ENCODE measurements at regions not wholly inside any gene's neighbourhood (a gene's known extent, or its start where the extent isn't known, plus 50 kb on each side); places are given as distances from the start of the nearest gene placed in this dataset.

DNA sequence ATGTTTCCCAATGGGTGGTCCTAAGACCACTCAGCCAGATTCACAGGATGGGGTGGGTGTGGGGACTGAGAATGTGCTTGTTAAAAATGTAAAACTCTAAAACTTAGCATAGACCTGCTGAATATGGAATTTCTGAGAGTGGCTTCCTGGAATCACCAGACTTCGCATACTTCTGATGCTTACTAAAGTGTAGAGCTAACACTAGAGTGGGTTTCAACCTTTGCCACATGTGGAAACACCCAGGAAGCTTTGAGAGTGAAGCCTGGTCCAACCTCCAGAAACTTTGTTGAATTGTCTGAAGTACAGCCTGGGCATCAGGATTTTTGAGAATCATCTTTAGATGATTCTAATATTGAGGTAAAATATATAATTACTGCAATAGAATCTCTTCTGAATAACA is 167.8 kb upstream of the EDNRA start:
- no peak for DNase-seq (ENCODE audit: low read depth)

DNA sequence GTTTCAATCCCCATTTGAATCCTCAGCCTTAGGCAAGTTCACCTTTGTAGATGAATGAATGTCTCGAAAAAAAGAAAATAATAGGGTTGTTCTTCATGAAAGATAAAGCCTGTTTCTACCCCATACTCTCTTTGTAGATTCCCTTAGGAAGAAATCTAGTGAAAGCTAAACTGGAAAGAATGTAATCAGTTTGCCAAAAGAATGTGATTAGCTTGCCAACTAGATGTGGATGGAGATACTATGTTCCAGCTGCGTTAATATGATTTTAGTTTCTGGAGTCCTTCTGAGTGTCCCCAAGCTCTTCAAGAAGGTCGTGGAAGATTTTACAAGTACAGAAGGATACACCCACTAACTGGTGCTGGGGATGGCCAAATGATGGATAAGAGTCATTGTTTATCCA is 162.3 kb upstream of the EDNRA start:
- peak; percentile 47 for DNase-seq (ENCODE audit: low read depth)

DNA sequence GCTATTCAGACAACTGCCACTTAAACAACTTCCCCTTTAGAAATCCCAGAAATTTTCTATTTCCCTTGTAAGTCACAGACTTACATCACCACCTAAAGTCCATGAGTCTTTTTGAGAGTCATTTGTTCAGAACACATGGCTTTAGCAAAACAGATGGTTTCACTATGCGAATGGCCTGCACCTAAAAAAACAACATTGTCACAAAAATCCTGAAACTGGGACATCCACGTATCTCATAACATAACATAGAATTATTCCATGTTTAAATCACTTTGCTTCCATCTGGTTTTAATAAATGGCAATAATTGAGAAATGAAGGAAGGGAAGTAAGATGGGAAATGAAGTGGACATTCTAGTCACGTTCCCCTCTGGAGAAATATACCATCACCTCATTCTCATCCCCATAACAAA is 155.3 kb upstream of the EDNRA start:
- DNase-seq (ENCODE audit: low read depth): peak; percentile 90

DNA sequence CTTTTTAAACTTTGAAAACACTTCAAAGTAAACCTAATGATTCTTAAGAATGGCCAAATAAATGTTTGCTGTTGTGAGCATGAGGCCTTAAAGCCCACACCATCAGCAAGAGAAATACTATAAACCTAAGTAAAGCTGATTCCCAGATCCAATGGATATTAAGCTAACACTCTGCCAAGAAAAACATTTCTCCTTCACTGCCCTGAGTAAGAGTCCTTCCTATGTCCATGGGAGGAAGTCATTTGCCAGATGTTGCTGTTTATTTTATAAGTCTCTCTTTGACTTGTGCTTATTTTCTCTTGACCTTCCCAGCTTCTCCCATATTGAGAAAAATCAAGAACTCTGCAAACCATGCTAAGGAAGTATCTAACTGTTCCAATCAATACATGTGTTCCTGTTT is 154.3 kb upstream of the EDNRA start:
- peak; percentile 57 for DNase-seq (ENCODE audit: low read depth)

DNA sequence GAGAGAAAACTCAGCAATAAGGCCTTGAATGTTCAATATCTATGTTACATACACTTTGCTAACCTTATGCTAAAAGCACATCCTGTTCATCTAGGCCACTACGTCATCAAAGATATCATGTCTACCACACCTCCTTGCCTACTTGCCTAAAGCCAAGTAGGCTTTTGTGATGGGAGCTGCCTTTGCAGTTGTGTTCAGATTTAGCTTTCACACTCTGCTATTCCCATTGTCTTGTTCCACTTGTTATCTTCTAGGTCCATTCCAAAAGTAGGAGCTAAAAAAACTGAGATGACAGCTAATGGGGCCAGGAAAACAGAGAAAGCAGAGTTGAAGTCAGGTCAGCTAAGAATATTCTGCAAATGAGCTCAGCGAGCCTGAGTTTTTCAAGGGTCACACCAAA is 153.6 kb upstream of the EDNRA start:
- no peak for DNase-seq (ENCODE audit: low read depth)

DNA sequence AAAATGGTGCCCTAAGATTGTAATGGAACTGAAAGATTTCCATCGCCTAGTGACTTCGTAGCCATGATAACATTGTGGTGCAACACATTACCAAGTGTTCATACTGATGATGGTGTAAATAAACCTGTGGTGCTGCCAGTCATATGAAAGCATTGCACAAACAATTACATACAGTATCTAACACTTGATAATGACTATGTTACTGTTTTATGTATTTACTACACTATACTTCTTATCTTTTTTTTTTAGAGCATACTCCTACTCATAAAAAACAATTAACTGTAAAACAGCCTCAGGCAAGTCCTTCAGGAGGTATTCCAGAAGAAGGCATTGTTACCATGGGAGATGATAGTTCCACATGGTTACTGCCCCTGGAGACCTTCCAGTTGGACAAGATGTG is 152.7 kb upstream of the EDNRA start:
- no peak for DNase-seq (ENCODE audit: low read depth)

DNA sequence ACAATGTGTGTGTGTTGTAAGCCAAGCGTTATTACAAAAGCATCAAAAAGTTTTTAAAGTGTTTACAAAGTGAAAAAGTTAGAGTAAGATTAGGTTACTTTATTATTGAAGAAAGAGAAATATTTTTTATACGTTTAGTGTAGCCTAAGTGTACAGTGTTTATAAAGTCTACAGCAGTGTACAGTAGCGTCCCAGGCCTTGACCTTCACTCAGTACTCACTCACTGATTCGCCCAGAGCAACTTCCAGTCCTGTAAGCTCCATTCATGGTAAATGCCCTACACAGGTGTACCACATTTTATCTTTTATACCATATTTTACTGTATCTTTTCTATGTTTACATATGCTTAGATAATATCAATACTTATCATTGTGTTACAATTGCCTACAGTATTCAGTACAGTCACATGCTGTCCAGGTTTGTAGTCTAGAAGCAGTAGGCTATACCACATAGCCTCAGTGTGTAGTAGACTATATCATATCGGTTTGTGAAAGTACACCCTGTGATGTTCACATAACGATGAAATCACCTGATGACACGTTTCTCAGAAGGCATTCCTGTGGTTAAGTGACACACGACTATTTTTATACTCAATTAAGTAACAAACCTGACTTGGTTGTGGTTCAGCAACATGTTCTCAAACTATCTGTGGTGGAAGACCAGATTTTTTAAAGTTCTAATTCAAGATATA is 152.0 kb upstream of the EDNRA start:
- DNase-seq (ENCODE audit: low read depth): no peak

DNA sequence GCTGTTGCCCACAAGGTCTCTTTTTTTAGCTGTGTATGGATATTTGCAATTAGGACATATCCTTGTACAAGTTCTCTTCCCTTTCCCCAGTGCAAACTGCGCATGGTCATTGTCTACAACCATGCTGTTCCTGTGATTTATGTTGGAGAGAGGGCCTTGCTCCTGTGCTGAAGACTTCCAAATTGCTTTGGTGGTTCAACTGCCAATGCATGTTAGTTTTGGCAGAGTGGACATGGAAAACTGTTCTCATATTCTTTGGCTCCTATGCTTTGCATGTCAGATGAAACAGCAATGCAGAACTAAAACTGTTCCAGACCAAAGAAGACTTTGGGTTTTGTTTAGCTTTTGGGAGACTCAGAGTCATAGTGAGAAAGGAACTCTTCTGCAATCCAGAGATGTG is 148.8 kb upstream of the EDNRA start:
- peak; percentile 6 for DNase-seq (ENCODE audit: low read depth)

DNA sequence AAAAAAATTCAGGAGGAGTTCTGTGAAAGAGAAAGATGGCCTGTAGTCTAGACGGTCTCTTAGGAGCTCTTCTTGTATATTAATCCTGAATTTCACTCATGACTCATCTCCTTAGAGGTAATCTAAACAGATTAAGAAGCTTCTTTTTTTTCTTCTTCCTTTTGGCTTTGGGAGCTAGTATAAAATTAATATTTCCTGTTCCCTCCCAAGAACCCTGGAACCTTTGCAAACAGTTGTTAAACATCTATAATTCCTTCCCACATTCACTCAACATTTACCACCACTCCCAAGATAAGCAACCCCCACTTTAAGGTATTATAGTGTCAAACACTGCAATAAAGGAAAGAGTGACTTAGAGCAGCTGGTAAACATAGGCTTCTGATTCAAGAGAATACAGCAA is 146.4 kb upstream of the EDNRA start:
- peak; percentile 36 for DNase-seq (ENCODE audit: low read depth)

DNA sequence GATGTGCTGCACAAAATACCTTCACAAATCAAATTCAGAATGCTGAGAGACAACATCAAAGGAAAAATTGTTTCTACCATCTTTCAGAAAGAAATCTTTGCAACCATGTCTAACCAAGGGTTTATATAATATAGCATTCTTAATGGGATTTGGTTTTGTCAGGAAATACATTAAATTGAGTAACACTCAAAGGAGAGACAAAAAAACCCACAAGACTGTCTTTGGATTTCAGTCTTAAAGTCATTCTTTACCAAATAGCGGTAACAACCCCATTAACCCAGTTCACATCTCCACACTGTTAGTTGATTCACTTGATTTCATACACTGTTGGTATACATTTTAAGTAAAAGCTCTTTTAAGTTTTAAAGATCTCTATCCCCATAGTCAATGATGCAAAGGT is 145.7 kb upstream of the EDNRA start:
- no peak for DNase-seq (ENCODE audit: low read depth)

DNA sequence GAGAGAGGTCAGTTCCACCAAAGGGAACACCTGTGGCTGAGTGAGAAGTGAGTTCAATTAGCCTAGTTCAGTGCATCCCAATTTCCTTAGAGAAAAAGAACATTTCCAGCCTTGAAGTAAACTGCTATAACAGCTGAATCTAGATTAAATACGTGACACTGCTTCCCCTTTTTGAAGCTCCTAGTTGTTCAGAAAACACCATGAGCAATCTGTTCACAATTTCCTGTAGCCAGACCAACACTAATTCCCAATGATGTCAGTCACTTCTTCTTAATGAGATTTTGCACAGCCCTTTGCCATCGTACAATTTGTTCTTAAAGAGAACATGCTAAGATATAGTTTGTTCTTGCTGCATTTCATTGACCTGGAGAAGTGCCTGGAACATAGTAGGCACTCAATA is 144.6 kb upstream of the EDNRA start:
- no peak for DNase-seq (ENCODE audit: low read depth)

DNA sequence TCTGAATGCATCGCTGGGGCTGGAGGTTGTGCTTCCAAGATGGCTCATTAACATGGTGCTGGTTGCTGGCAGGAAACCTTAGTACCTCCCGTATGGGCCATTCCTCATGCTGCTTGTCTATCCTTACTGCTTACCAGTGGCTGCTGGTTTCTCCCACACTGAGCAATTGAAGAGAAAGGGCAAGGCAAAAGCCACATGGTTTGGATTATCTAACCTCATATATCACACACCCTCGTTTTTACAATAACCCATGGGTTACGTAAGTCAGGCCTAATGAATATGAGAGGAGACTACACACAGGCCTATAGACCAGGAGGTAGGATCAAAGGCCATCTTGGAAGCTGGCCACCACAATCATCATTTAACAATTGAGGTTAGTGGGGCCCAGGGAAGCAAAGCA is 141.8 kb upstream of the EDNRA start:
- DNase-seq (ENCODE audit: low read depth): peak; percentile 22

DNA sequence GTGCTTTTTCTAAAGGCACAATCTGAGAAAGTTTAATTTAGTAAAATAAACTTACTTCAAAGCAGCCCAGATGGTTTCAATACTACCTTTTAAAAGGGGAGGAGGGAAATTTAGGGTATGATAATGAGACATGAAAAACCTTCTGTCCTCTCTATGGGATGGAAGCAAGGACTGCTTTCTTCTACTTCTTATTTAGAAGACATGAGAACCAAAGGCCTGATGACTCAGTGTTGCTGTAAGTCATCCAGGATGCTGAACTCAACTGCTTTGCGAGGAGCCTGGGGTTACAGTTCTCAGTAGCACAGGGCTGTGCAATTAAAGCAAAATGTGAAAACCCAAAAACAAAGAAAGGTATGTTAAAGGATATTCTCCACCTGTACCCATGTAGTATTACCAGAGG is 140.8 kb upstream of the EDNRA start:
- DNase-seq (ENCODE audit: low read depth): peak; percentile 70

DNA sequence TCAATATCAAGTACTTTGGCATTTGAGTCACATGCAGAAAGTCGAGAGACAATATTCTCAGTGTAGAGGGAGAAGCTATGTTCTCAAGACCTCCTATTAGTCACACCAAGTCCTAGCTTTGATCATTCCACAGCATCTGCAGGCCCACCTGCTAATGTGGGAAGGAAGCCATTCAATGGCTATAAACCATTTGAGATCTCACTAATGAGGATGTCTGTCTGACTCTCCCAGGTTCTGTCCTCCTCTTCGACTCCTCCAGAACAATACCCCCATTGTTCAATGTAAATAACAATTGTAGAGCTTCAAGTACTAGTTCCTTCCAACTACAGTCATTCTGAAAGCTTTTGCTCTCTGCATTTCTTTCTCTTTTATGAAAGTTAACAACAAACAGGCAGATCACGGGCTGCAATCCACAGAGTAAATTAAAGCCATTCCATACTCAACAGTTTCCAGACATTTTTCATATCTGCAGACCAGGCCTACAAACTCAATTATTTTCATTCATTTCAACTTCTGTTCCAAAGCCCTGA is 140.2 kb upstream of the EDNRA start:
- peak; percentile 22 for DNase-seq (ENCODE audit: low read depth)

DNA sequence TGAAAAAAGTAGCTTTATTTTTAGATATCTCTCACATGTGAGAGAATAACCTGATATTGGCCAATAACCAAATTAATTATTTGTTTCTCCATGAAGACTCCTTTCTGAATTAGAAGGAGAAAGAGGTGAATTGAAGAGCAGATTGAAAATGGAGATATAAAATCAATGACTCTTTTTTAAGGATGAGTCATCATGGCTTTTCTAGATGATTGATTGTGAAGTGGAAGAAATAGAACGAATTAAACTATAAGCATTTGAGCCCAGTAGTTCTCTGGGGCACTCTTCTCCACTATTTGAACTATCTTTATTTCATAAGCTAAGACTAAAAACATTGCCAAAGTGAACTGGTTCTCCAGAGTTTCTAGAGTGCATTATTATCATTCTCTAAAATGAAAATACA is 137.2 kb upstream of the EDNRA start:
- no peak for DNase-seq (ENCODE audit: low read depth)

DNA sequence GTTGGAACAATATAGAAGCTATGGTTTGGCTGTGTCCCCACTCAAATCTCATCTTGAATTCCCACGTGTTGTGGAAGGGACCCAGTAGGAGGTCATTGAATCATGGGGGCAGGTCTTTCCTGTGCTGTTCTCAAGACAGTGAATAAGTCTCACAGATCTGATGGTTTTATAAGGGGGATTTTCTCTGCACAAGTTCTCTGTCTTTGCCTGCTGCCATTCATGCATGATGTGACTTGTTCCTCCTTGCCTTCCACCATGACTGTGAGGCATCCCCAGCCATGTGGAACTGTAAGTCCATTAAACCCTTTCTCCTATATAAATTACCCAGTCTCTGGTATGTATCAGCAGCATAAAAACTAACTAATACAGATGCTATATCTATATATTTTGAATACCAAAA is 135.2 kb upstream of the EDNRA start:
- DNase-seq (ENCODE audit: low read depth): no peak

DNA sequence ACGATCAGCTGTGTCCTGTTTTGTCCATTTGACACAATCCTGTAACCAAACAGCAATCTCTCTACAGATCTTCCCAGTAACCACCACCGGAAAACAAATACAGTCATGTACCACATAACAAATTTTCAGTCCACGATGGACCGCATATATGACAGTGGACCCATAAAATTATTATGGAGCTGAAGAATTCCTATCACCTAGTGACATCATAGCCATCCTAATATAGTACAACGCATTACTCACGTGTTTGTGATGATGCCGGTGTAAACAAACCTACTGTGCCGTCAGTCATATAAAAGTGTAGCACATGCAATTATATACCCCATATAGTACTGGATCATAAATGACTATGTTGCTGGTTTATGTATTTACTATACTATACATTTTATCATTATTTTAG is 133.7 kb upstream of the EDNRA start:
- no peak for DNase-seq (ENCODE audit: low read depth)

DNA sequence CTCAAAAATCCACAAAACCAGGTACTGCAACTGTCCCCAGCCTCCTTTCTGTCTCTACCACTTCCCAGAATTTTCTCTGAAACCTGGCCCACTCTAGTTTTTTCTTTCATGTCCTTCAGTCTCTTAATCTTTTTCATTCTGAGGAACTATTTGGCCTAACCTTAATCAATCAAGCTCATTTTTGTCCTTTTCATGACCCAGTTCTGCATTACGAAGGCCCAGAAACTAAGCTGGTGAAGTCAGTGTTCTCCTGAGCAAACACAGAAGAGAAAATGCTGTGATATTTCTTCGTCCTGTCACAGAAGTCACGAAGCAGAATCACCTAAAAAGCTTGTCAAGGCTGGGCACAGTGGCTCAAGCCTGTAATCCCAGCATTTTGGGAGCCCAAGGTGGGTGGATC is 131.7 kb upstream of the EDNRA start:
- DNase-seq (ENCODE audit: low read depth): no peak

DNA sequence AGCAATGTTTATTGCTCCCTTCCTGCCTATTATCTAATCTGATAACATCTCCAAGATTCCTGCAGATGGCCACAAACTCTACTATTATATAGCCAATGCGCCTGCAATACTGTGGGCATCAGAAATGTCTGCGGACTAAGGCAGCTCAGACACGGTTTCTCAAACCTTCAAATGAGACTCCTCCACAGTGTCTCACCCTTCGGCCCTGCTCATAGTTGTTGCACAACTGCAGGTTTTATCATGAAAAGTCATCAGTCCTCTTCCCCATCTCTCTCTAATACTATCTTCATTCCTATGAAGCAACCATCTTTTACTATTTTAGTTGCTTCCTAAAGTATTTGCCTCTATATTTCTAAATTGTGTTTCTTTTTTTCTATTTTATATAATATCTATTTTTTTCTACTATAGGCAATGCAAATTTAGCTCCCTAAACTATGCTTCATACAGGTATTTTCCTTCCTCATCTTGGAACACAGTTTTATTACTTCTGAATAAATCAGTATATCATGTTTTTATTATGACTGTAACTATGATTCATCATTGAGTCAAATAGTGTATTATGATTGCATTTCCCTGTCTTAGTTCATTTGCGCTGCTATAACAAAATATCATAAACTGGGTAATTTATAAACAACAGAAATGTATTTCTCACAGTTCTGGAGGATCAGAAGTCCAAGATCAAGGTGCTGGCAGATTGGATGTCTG is 129.7 kb upstream of the EDNRA start:
- no peak for DNase-seq (ENCODE audit: low read depth)

DNA sequence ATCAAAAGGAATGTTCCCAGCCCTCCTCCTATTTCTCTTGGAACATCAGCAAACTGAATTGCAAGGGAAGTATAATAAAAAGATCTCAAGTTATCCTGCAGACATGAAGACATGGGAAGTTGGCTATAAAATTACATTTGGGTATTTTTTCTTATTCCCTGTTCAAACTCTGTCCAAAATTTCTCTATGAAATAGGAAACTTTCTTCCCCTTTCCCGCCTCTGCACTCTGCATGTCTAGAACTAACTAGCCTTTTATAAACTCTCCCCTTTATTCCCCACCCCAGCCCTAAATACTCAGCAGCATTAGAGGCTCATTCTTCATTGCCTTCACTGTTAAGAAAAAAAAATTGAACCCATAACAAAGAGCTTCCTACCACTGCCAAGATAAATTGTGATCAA is 126.7 kb upstream of the EDNRA start:
- no peak for DNase-seq (ENCODE audit: low read depth)

DNA sequence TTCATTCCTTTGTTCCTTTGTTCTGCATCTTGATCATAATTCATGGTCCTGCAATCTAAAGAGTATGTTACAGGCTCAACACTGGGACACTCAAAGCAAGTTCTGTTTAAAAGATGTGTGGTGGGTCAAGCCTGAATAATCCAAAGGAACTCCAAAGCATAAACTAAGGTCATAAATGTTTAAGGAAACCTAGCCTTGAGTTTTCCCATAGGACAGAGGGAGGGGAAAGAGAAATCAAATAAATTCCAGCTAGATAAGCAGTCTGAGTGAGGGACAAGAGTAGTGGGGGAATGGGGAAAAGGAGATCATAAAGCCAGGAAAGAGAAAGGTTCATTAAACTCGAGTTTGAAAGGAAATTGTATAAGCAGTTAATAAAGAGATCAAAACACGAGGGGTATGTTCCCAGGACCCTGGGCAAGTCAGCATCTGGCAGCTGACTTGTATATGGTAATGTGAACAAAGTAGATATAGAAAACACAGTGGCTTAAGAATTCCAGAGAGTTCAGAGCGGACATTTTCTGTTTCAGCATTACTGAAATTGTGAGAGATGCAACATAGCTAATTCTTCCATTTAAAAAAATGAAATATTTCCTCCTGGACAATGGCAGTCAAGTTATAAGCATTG is 125.8 kb upstream of the EDNRA start:
- DNase-seq (ENCODE audit: low read depth): no peak

DNA sequence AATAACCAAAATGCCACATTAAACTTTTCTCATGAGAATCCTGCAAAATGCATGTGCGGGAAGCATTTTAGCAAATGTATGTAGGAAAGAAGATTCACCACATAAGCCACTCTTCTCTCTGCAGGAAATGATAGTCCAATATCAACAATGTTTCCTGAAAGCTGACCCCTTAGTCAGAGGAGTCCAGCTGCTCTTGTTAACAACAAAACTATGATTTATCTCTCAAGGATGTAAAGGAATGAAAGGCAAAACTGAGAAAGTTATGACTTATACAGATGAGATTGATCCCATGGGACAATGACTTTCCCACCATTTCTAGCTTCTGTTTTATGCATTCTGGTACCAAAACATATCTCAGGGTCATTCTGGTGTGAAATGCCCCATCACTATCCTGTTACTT is 125.0 kb upstream of the EDNRA start:
- DNase-seq (ENCODE audit: low read depth): peak; percentile 79

DNA sequence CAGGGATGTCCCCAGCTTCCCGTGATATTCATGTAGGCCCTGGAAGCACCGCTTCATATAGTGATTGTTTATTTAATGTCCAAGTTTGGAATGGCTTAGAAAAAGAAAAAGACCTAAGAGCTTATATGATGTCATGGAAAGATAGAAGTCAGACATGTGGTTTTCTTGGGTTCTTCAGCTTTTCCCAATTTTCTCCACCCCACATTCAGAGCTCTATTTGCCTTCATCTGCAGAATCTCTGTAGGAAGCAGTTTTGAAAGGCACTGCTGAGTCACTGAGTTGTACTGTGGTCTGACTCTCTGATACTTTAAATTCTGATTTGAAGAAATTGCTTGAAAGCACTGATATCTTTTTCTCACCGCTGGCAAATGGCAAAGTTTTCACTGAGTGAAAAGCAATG is 120.6 kb upstream of the EDNRA start:
- DNase-seq (ENCODE audit: low read depth): peak; percentile 81
